T-helper 22 cell (primary cell): ENCODE measurements at regions not wholly inside any gene's neighbourhood (a gene's known extent, or its start where the extent isn't known, plus 50 kb on each side); places are given as distances from the start of the nearest gene placed in this dataset.
"Not testable (repeated sequence)": the region's sequence is repeated elsewhere in the genome, so short reads cannot be mapped to it uniquely, and the experiment has no call there.

Experiments
- DNase-seq: peaks from one replicate; pipeline ENCODE4 v3.0.0-alpha.2; 2020; ENCODE audit warnings: low read depth

- no peak for DNase-seq
Observed at GRCh38 chr5:124963236-124963919, 216.9 kb upstream of the ZNF608 start.

- not testable (repeated sequence) for DNase-seq
Observed at GRCh38 chr5:124966741-124967140, 220.3 kb upstream of the ZNF608 start.

GRCh38 chr5:124970381-124970780 lies 223.9 kb upstream of the ZNF608 start:
- not testable (repeated sequence) for DNase-seq

- no peak for DNase-seq
Observed at GRCh38 chr5:124972703-124973102, 226.3 kb upstream of the ZNF608 start.

- DNase-seq, result no peak
Observed at GRCh38 chr5:124973661-124974060, 227.2 kb upstream of the ZNF608 start.

GRCh38 chr5:124976086-124976485 lies 229.6 kb upstream of the ZNF608 start:
- no peak for DNase-seq

- DNase-seq, result no peak
Observed at GRCh38 chr5:124979251-124979650, 232.8 kb upstream of the ZNF608 start.

GRCh38 chr5:124980163-124980941 lies 233.9 kb upstream of the ZNF608 start:
- DNase-seq, result no peak

GRCh38 chr5:124981901-124982300 lies 235.5 kb upstream of the ZNF608 start:
- no peak for DNase-seq

- no peak for DNase-seq
Observed at GRCh38 chr5:124986170-124986569, 239.7 kb upstream of the ZNF608 start.

- DNase-seq, result no peak
Observed at GRCh38 chr5:124986667-124987066, 240.2 kb upstream of the ZNF608 start.

- not testable (repeated sequence) for DNase-seq
Observed at GRCh38 chr5:124987786-124988185, 241.3 kb upstream of the ZNF608 start.

GRCh38 chr5:124990723-124991122 lies 244.3 kb upstream of the ZNF608 start:
- no peak for DNase-seq

- no peak for DNase-seq
Observed at GRCh38 chr5:124995421-124995820, 249.0 kb upstream of the ZNF608 start.

- no peak for DNase-seq
Observed at GRCh38 chr5:124996023-124996763, 249.8 kb upstream of the ZNF608 start.

- DNase-seq, result no peak
Observed at GRCh38 chr5:124996764-124997077, 250.3 kb upstream of the ZNF608 start.

GRCh38 chr5:124997186-124997893 lies 250.9 kb upstream of the ZNF608 start:
- DNase-seq, result no peak

GRCh38 chr5:124998520-124998919 lies 252.1 kb upstream of the ZNF608 start:
- DNase-seq, result no peak

- no peak for DNase-seq
Observed at GRCh38 chr5:125002727-125003598, 256.5 kb upstream of the ZNF608 start.

GRCh38 chr5:125004009-125004408 lies 257.6 kb upstream of the ZNF608 start:
- no peak for DNase-seq

GRCh38 chr5:125005266-125005665 lies 258.8 kb upstream of the ZNF608 start:
- DNase-seq, result no peak
